Neuronal stem cell (in vitro differentiated cells): ENCODE measurements at regions not wholly inside any gene's neighbourhood (a gene's known extent, or its start where the extent isn't known, plus 50 kb on each side); places are given as distances from the start of the nearest gene placed in this dataset.

Experiments
- DNase-seq: peaks from one replicate; pipeline ENCODE4 v3.0.0-alpha.2; 2013; ENCODE audit warnings: low spot score
- H2AFZ ChIP-seq: one replicate; pipeline ENCODE4 v1.6.1; 2013; ENCODE audit warnings: mild to moderate bottlenecking, low read length, inconsistent platforms
- H2AK5ac ChIP-seq: 2 replicates; pipeline ENCODE4 v1.6.1; 2013; ENCODE audit warnings: low read depth, mild to moderate bottlenecking, inconsistent platforms, low read length, moderate library complexity, mixed read lengths
- H2BK120ac ChIP-seq: 2 replicates; pipeline ENCODE4 v1.6.1; 2013; ENCODE audit warnings: low read depth, mild to moderate bottlenecking, inconsistent platforms, low read length, moderate library complexity, mixed read lengths
- H2BK12ac ChIP-seq: one replicate; pipeline ENCODE4 v1.6.1; 2013; ENCODE audit warnings: low read length, inconsistent platforms
- H2BK15ac ChIP-seq: 2 replicates; pipeline ENCODE4 v1.6.1; 2013; ENCODE audit warnings: mild to moderate bottlenecking, low read length, inconsistent platforms, mixed read lengths
- H2BK5ac ChIP-seq: one replicate; pipeline ENCODE4 v1.6.1; 2013; ENCODE audit warnings: inconsistent platforms, mild to moderate bottlenecking, low read length, moderate library complexity
- H3K14ac ChIP-seq: one replicate; pipeline ENCODE4 v1.6.1; 2013; ENCODE audit warnings: low read length, inconsistent platforms
- H3K18ac ChIP-seq: 2 replicates; pipeline ENCODE4 v1.6.1; 2013; ENCODE audit warnings: low read length, inconsistent platforms
- H3K23ac ChIP-seq: 2 replicates; pipeline ENCODE4 v1.6.1; 2013; ENCODE audit warnings: low read depth, mild to moderate bottlenecking, mixed read lengths, low read length, inconsistent platforms; ENCODE audit not compliant: poor library complexity
- H3K27ac ChIP-seq: replicated peaks from 3 replicates; pipeline ENCODE4 v1.5.1; 2013; ENCODE audit warnings: low read length, inconsistent platforms
- H3K27me3 ChIP-seq, 3 experiments: 2 replicates each; pipeline ENCODE4 v1.6.1; 2013; ENCODE audit warnings: low read length in 3 of 3, mild to moderate bottlenecking in 2 of 3, inconsistent platforms in 1 of 3, low read depth in 1 of 3, mixed read lengths in 1 of 3, moderate library complexity in 1 of 3; ENCODE audit not compliant: control insufficient read depth in 3 of 3, insufficient read depth in 3 of 3
- H3K36me3 ChIP-seq, 2 donors: replicated peaks in 1 of 2; 2 replicates each; pipeline ENCODE4 v1.6.1; 2013; ENCODE audit warnings: low read length in 2 of 2; ENCODE audit not compliant: control insufficient read depth in 2 of 2, insufficient read depth in 2 of 2
- H3K4ac ChIP-seq: 2 replicates; pipeline ENCODE4 v1.6.1; 2013; ENCODE audit warnings: inconsistent platforms, mild to moderate bottlenecking, low read length, moderate library complexity
- H3K4me1 ChIP-seq, 2 donors: 1 replicate in 1 of 2; 2 replicates in 1 of 2; pipeline ENCODE4 v1.6.1; 2013; ENCODE audit warnings: low read length in 2 of 2, low read depth in 1 of 2; ENCODE audit not compliant: control insufficient read depth in 2 of 2, insufficient read depth in 1 of 2
- H3K4me2 ChIP-seq: one replicate; pipeline ENCODE4 v1.6.1; 2013; ENCODE audit warnings: mild to moderate bottlenecking, low read length, inconsistent platforms; ENCODE audit not compliant: insufficient read depth, poor library complexity, severe bottlenecking
- H3K4me3 ChIP-seq, 2 donors: 2 replicates each; pipeline ENCODE4 v1.5.1; 2013; ENCODE audit warnings: low read length in 2 of 2, mild to moderate bottlenecking in 2 of 2, inconsistent platforms in 1 of 2, moderate library complexity in 1 of 2
- H3K79me1 ChIP-seq: one replicate; pipeline ENCODE4 v1.6.1; 2013; ENCODE audit warnings: low read depth, mild to moderate bottlenecking, inconsistent platforms, low read length, moderate library complexity
- H3K9ac ChIP-seq: one replicate; pipeline ENCODE4 v1.6.1; 2013; ENCODE audit warnings: mild to moderate bottlenecking, low read depth, low read length, inconsistent platforms; ENCODE audit not compliant: poor library complexity
- H3K9me3 ChIP-seq, 2 donors: replicated peaks in 1 of 2; 2 replicates each; pipeline versions ENCODE3 to v1.6.1; 2013; ENCODE audit warnings: low read length in 2 of 2, mild to moderate bottlenecking in 2 of 2, inconsistent platforms in 1 of 2, low read depth in 1 of 2, mixed read lengths in 1 of 2, moderate library complexity in 1 of 2; ENCODE audit not compliant: control insufficient read depth in 2 of 2, insufficient read depth in 1 of 2
- H4K8ac ChIP-seq: one replicate; pipeline ENCODE4 v1.6.1; 2013; ENCODE audit warnings: low read depth, mild to moderate bottlenecking, inconsistent platforms, low read length, moderate library complexity
- H4K91ac ChIP-seq: one replicate; pipeline ENCODE4 v1.6.1; 2013; ENCODE audit warnings: low read length, low read depth, mild to moderate bottlenecking, inconsistent platforms; ENCODE audit not compliant: poor library complexity
- WGBS, 2 donors: extraction: QIAGEN DNeasy Blood & Tissue Kit; methylation state at CpG; one replicate each; pipeline ENCODE4 v1.1.7; 2013; ENCODE audit warnings: missing lambda C conversion rate in 2 of 2, mixed read lengths in 1 of 2; ENCODE audit not compliant: insufficient read length in 2 of 2, insufficient replicate concordance in 1 of 2; ENCODE audit errors: extremely low coverage in 2 of 2; 5-methylcytosine and 5-hydroxymethylcytosine counted together

DNA sequence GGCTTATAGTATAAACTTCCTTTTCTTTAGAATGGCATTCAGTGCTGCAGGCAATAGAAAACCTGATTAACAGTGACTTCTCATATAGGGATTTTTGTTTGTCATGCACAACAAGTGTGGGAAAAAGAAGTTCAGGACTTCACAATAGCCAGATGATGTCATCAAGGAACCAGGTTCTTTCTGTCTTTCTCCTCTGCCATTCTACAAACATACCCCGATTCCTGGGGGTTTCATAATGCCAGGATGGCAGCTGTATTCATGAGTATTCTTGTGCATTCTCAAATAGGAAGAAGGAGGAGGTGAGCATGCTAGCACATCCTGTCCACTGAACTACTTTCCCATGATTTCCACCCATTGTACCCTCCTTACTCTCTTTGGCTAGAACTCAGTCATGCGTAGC, 182.7 kb upstream of the EEA1 start:
- Histone ChIP-seq H3K79me1 (no peaks in the 10 kb centered on the region), H3K18ac (no peak overlapping the region), H3K4me1 (peaks cover 0 to 5% of the 10 kb centered on the region in 2 donors), H4K91ac (no peak overlapping the region), H3K27ac (no peak overlapping the region), H3K9me3 (peaks cover 0 to 2% of the 10 kb centered on the region in 2 donors), H3K9ac (no peak overlapping the region), H2BK12ac (no peak overlapping the region), H2BK120ac (no peak overlapping the region), H3K4me3 (no peak overlapping the region), H3K4ac (no peak overlapping the region), H4K8ac (no peak overlapping the region), H2BK5ac (no peak overlapping the region), H3K27me3 (no peaks in the 10 kb centered on the region), H3K36me3 (peaks cover 0 to 2% of the 10 kb centered on the region in 2 donors), H2AFZ (no peak overlapping the region), H2AK5ac (no peak overlapping the region), H2BK15ac (no peak overlapping the region), H3K4me2 (no peak overlapping the region), H3K14ac (no peak overlapping the region), H3K23ac (no peak overlapping the region)
- WGBS, 2 donors: no CpG with 5 or more reads among the region's 2 CpGs
- DNase-seq: no peak

DNA sequence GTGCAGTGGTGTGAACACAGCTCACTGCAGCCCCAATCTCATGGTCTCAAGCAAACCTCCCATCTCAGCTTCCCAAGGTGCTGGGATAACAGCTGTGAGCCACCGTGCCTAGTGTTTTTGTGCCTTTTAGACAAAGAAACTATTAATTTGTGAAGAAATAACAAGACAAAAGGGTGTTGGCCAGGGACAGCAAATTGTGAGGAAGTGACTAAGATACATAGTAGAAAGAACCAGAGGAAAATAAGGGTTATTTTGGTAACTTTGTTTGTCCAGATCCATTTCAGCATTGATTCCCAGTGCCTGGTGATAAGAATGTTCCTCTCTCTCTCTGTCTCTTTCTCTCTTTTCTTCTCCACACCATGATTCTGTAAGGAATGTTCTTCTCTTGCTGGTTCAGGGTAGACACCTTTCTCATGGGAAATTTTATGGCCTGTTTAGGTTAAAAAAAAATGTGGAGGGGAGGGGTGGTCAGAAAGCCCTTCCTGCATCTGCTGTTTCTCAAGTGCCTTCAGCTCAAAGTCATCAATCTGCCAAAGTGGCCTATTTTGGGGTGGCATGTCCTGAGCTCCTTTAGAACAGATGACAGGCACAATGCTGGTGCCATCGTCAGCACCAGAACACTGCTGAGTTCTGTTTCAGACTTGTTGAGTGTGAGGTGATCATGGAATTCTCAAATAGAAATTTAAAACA, 184.4 kb upstream of the EEA1 start:
- H3K4ac ChIP-seq: no peak overlapping the region
- H3K18ac ChIP-seq: no peak overlapping the region
- no peak overlapping the region for H2AFZ ChIP-seq
- H3K27me3 ChIP-seq: no peaks in the 10 kb centered on the region
- H3K4me2 ChIP-seq: no peak overlapping the region
- peaks cover 0 to 4% of the 10 kb centered on the region in 2 donors for H3K4me1 ChIP-seq
- H3K79me1 ChIP-seq: no peaks in the 10 kb centered on the region
- no peak overlapping the region for H3K27ac ChIP-seq
- H3K9ac ChIP-seq: no peak overlapping the region
- H3K14ac ChIP-seq: no peak overlapping the region
- WGBS, 2 donors: no CpG with 5 or more reads among the region's 2 CpGs
- H3K36me3 ChIP-seq: peaks cover 0 to 2% of the 10 kb centered on the region in 2 donors
- H3K4me3 ChIP-seq: no peak overlapping the region
- no peak overlapping the region for H2BK15ac ChIP-seq
- H4K91ac ChIP-seq: no peak overlapping the region
- H3K23ac ChIP-seq: no peak overlapping the region
- no peak overlapping the region for H2AK5ac ChIP-seq
- peaks cover 0 to 2% of the 10 kb centered on the region in 2 donors for H3K9me3 ChIP-seq
- H2BK120ac ChIP-seq: no peak overlapping the region
- no peak overlapping the region for H4K8ac ChIP-seq
- no peak for DNase-seq
- H2BK5ac ChIP-seq: no peak overlapping the region
- no peak overlapping the region for H2BK12ac ChIP-seq

DNA sequence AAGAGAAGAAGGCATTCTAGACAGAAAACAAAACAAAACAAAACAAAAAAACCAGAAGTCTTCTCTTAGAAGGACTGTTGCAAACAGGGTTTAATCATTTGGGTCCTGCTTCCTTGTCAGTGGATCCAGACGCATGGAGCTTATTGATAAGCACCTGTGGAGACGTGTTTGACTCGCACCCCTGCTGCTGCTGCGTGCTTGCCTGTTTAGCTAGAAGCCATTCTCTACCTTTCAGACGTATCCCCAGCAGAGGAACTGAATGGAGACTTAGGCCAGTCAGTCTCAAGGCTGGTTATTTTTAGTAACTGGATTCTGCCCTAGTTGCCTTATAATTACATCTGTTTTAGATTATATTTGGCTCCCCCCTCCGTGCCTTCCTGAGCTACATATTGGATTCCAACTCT, 186.1 kb upstream of the EEA1 start:
- Histone ChIP-seq H3K79me1 (no peaks in the 10 kb centered on the region), H3K23ac (no peak overlapping the region), H3K27ac (no peak overlapping the region), H3K9me3 (peaks cover 0 to 2% of the 10 kb centered on the region in 2 donors), H3K4ac (no peak overlapping the region), H2AFZ (no peak overlapping the region), H4K8ac (no peak overlapping the region), H3K4me2 (no peak overlapping the region), H4K91ac (no peak overlapping the region), H2BK5ac (no peak overlapping the region), H3K27me3 (no peaks in the 10 kb centered on the region), H3K4me1 (peaks cover 0 to 2% of the 10 kb centered on the region in 2 donors), H2BK120ac (no peak overlapping the region), H2AK5ac (no peak overlapping the region), H3K18ac (no peak overlapping the region), H3K14ac (no peak overlapping the region), H2BK12ac (no peak overlapping the region), H3K9ac (no peak overlapping the region), H3K4me3 (no peak overlapping the region), H2BK15ac (no peak overlapping the region), H3K36me3 (peaks cover 0 to 2% of the 10 kb centered on the region in 2 donors)
- no CpG with 5 or more reads among the region's 6 CpGs for WGBS, 2 donors
- DNase-seq: no peak

DNA sequence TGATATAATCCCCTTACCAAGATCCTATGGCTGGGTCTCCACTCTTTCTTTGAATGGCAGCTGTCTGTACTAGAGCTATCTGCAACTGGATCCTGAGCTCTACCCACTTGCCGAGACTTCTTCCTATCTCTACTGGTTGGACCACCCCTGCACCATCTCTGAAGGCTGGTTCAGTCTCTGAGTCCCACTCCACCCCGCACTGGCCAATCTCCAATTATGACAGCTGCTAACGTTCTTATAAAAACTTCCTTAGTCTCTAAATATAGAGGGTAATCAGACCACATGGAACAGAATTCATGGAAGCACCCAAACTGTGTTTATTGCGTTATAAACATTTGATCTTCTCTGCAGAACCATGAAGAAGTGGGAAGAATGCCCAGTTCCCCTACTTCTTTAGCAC, 186.6 kb upstream of the EEA1 start:
- no peak overlapping the region for H3K14ac ChIP-seq
- H2BK5ac ChIP-seq: no peak overlapping the region
- H2AK5ac ChIP-seq: no peak overlapping the region
- H3K27me3 ChIP-seq: no peaks in the 10 kb centered on the region
- H4K8ac ChIP-seq: no peak overlapping the region
- H3K9me3 ChIP-seq: peaks cover 0 to 2% of the 10 kb centered on the region in 2 donors
- peaks cover 0 to 2% of the 10 kb centered on the region in 2 donors for H3K4me1 ChIP-seq
- no peak overlapping the region for H2BK12ac ChIP-seq
- H3K9ac ChIP-seq: no peak overlapping the region
- no peak overlapping the region for H2BK15ac ChIP-seq
- no CpG with 5 or more reads among the region's 4 CpGs for WGBS, 2 donors
- DNase-seq: no peak
- no peak overlapping the region for H3K23ac ChIP-seq
- H4K91ac ChIP-seq: no peak overlapping the region
- no peak overlapping the region for H3K4me3 ChIP-seq
- H3K27ac ChIP-seq: no peak overlapping the region
- H2AFZ ChIP-seq: no peak overlapping the region
- no peak overlapping the region for H2BK120ac ChIP-seq
- H3K18ac ChIP-seq: no peak overlapping the region
- H3K79me1 ChIP-seq: no peaks in the 10 kb centered on the region
- H3K4me2 ChIP-seq: no peak overlapping the region
- peaks cover 0 to 2% of the 10 kb centered on the region in 2 donors for H3K36me3 ChIP-seq
- no peak overlapping the region for H3K4ac ChIP-seq
